ENCODE measurements at regions not wholly inside any gene's neighbourhood (a gene's known extent, or its start where the extent isn't known, plus 50 kb on each side); places are given as distances from the start of the nearest gene placed in this dataset.

DNA sequence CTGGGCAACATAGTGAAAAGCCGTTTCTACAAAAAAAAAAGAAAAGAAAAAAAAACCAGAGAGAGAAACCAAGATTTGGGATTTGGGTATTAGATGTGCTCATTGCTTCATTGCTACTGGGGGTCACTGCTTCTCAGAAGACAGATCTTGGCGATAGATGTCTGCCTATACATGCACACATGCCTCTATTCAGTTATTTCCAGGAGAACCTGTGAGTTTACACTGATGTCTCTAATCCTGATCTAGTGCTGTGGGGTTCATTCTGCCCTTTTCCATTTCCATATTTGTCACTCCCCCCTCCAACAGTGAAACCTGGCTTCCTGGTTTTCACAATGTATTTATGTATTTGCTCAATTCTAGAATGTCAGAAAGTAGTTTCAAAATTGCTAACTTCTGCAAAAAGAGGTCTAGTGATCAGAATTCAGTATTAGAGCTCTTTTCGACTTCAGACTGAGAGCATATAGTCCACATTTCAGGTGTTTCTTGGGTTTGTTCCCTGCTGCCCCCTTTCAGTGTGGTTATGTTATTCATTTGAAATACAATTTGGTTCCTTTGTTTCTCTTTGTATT is 111.0 kb downstream of the SLC25A47 start:
- no peak for TF ChIP-seq POLR2AphosphoS5 (IDR thresholded peaks at IDR 0.05; ENCODE audit: low read depth, low read length)
- no peak for TF ChIP-seq POLR2A (IDR thresholded peaks at IDR 0.05; ENCODE audit: borderline replicate concordance, extremely low read depth, insufficient read depth, insufficient read length)
- TF ChIP-seq JUND (IDR thresholded peaks at IDR 0.05), result no peak
- TF ChIP-seq, protein P1, sequence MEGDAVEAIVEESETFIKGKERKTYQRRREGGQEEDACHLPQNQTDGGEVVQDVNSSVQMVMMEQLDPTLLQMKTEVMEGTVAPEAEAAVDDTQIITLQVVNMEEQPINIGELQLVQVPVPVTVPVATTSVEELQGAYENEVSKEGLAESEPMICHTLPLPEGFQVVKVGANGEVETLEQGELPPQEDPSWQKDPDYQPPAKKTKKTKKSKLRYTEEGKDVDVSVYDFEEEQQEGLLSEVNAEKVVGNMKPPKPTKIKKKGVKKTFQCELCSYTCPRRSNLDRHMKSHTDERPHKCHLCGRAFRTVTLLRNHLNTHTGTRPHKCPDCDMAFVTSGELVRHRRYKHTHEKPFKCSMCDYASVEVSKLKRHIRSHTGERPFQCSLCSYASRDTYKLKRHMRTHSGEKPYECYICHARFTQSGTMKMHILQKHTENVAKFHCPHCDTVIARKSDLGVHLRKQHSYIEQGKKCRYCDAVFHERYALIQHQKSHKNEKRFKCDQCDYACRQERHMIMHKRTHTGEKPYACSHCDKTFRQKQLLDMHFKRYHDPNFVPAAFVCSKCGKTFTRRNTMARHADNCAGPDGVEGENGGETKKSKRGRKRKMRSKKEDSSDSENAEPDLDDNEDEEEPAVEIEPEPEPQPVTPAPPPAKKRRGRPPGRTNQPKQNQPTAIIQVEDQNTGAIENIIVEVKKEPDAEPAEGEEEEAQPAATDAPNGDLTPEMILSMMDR (IDR thresholded peaks at IDR 0.05 in 2 of 3, conservative IDR thresholded peaks at IDR 0.05 in 1 of 3; ENCODE audit: borderline replicate concordance in 1 of 3, insufficient read depth in 1 of 3, low read depth in 2 of 3, low read length in 2 of 3), result no peak

Data from HCT116 (cell line).